ENCODE measurements at regions not wholly inside any gene's neighbourhood (a gene's known extent, or its start where the extent isn't known, plus 50 kb on each side); places are given as distances from the start of the nearest gene placed in this dataset.

GRCh38 chr3:80697291-80697690 is 929.5 kb upstream of the ROBO1 start:
- peaks cover 0 to 3% (median 0%) of the 10 kb centered on the region in 4 donors for H3K27me3 ChIP-seq (ENCODE audit: control insufficient read depth in 4 of 4, insufficient read depth in 4 of 4, low read length in 3 of 4)
- H3K9me3 ChIP-seq (ENCODE audit: control insufficient read depth in 4 of 4, low read length in 3 of 4): no peaks in the 10 kb centered on the region
- DNase-seq (ENCODE audit: low spot score): no peak
- no peak overlapping the region for H3K4me3 ChIP-seq (ENCODE audit: low read depth in 1 of 3, low read length in 3 of 3)
- peaks cover 0 to 4% (median 2%) of the 10 kb centered on the region in 4 donors for H3K4me1 ChIP-seq (ENCODE audit: control insufficient read depth in 4 of 4, insufficient read depth in 4 of 4, low read length in 3 of 4)
- WGBS: 41% methylated on average over 2 of the region's 2 CpGs
- TF ChIP-seq ZBTB33 (IDR thresholded peaks at IDR 0.05) (no peak), FOXA2 (IDR thresholded peaks at IDR 0.05) (no peak), NR2F2 (IDR thresholded peaks at IDR 0.05) (no peak), GABPA (IDR thresholded peaks at IDR 0.05 in 1 of 2, conservative IDR thresholded peaks at IDR 0.05 in 1 of 2) (no peak), SP1 (IDR thresholded peaks at IDR 0.05) (no peak), EGR1 (IDR thresholded peaks at IDR 0.05; ENCODE audit: low read depth in 2 of 2) (no peak), HNF4A (conservative IDR thresholded peaks at IDR 0.05) (no peak), RXRA (IDR thresholded peaks at IDR 0.05) (no peak), JUND (IDR thresholded peaks at IDR 0.05) (no peak)
- TF ChIP-seq, protein P1, sequence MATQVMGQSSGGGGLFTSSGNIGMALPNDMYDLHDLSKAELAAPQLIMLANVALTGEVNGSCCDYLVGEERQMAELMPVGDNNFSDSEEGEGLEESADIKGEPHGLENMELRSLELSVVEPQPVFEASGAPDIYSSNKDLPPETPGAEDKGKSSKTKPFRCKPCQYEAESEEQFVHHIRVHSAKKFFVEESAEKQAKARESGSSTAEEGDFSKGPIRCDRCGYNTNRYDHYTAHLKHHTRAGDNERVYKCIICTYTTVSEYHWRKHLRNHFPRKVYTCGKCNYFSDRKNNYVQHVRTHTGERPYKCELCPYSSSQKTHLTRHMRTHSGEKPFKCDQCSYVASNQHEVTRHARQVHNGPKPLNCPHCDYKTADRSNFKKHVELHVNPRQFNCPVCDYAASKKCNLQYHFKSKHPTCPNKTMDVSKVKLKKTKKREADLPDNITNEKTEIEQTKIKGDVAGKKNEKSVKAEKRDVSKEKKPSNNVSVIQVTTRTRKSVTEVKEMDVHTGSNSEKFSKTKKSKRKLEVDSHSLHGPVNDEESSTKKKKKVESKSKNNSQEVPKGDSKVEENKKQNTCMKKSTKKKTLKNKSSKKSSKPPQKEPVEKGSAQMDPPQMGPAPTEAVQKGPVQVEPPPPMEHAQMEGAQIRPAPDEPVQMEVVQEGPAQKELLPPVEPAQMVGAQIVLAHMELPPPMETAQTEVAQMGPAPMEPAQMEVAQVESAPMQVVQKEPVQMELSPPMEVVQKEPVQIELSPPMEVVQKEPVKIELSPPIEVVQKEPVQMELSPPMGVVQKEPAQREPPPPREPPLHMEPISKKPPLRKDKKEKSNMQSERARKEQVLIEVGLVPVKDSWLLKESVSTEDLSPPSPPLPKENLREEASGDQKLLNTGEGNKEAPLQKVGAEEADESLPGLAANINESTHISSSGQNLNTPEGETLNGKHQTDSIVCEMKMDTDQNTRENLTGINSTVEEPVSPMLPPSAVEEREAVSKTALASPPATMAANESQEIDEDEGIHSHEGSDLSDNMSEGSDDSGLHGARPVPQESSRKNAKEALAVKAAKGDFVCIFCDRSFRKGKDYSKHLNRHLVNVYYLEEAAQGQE (IDR thresholded peaks at IDR 0.05): no peak
- H3K27ac ChIP-seq (ENCODE audit: low read depth in 1 of 2, low read length in 2 of 2): no peak overlapping the region
- no peak overlapping the region for H3K9ac ChIP-seq (ENCODE audit: low read depth in 1 of 2, low read length in 2 of 2)
- no peaks in the 10 kb centered on the region for H3K36me3 ChIP-seq (ENCODE audit: control insufficient read depth in 4 of 4, insufficient read depth in 3 of 4, low read depth in 1 of 4, low read length in 3 of 4)

- Histone ChIP-seq H3K36me3 (ENCODE audit: control insufficient read depth in 4 of 4, insufficient read depth in 3 of 4, low read depth in 1 of 4, low read length in 3 of 4) (no peaks in the 10 kb centered on the region), H3K27ac (ENCODE audit: low read depth in 1 of 2, low read length in 2 of 2) (no peak overlapping the region), H3K27me3 (ENCODE audit: control insufficient read depth in 4 of 4, insufficient read depth in 4 of 4, low read length in 3 of 4) (peaks cover 0 to 3% (median 0%) of the 10 kb centered on the region in 4 donors), H3K9me3 (ENCODE audit: control insufficient read depth in 4 of 4, low read length in 3 of 4) (no peaks in the 10 kb centered on the region), H3K9ac (ENCODE audit: low read depth in 1 of 2, low read length in 2 of 2) (no peak overlapping the region), H3K4me3 (ENCODE audit: low read depth in 1 of 3, low read length in 3 of 3) (no peak overlapping the region), H3K4me1 (ENCODE audit: control insufficient read depth in 4 of 4, insufficient read depth in 4 of 4, low read length in 3 of 4) (peaks cover 0 to 4% (median 2%) of the 10 kb centered on the region in 4 donors)
- DNase-seq (ENCODE audit: low spot score): no peak
- WGBS: 33% methylated on average over 2 of the region's 2 CpGs
- TF ChIP-seq YY1 (IDR thresholded peaks at IDR 0.05) (peak; percentile 15), HNF4A (conservative IDR thresholded peaks at IDR 0.05) (peak in 1 of 2 donors; percentile 10)
- TF ChIP-seq, protein P2, sequence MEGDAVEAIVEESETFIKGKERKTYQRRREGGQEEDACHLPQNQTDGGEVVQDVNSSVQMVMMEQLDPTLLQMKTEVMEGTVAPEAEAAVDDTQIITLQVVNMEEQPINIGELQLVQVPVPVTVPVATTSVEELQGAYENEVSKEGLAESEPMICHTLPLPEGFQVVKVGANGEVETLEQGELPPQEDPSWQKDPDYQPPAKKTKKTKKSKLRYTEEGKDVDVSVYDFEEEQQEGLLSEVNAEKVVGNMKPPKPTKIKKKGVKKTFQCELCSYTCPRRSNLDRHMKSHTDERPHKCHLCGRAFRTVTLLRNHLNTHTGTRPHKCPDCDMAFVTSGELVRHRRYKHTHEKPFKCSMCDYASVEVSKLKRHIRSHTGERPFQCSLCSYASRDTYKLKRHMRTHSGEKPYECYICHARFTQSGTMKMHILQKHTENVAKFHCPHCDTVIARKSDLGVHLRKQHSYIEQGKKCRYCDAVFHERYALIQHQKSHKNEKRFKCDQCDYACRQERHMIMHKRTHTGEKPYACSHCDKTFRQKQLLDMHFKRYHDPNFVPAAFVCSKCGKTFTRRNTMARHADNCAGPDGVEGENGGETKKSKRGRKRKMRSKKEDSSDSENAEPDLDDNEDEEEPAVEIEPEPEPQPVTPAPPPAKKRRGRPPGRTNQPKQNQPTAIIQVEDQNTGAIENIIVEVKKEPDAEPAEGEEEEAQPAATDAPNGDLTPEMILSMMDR (IDR thresholded peaks at IDR 0.05; ENCODE audit: low read depth, low read length, missing input control): no peak
Measured at GRCh38 chr3:80696280-80696679, 928.5 kb upstream of the ROBO1 start.
